CD8-positive, alpha-beta memory T cell (primary cell): ENCODE measurements at regions not wholly inside any gene's neighbourhood (a gene's known extent, or its start where the extent isn't known, plus 50 kb on each side); places are given as distances from the start of the nearest gene placed in this dataset.
A peak's percentile ranks its signal among the peaks of the same experiment; 100 is the strongest.

ENCODE experiments used
- CTCF ChIA-PET: fragments of 350-600 bp; sonication (Branson Sonifier 250); formaldehyde crosslinking; loops from one replicate; lab custom pipeline; 2021; ENCODE audit warnings: antibody characterized with exemption; lab: Charles Lee
- POLR2A ChIA-PET: fragments of 350-600 bp; sonication (Branson Sonifier 250); formaldehyde crosslinking; loops from one replicate; lab custom pipeline; 2021; ENCODE audit warnings: antibody characterized with exemption; lab: Charles Lee
- DNase-seq, 5 donors: peaks; one replicate each; pipeline versions ENCODE4 v3.0.0 to v3.0.0-alpha.2; 2020 to 2022; ENCODE audit warnings: mixed read lengths in 1 of 5
- H3K27ac ChIP-seq: one replicate; pipeline ENCODE4 v1.7.0; 2013; ENCODE audit warnings: low read depth, mild to moderate bottlenecking, low read length, moderate library complexity
- H3K27me3 ChIP-seq: 2 replicates; pipeline ENCODE4 v1.7.0; 2013; ENCODE audit warnings: low read length, mild to moderate bottlenecking; ENCODE audit not compliant: insufficient read depth, poor library complexity, severe bottlenecking
- H3K36me3 ChIP-seq: 2 replicates; pipeline ENCODE4 v1.7.0; 2013; ENCODE audit warnings: mild to moderate bottlenecking, low read length, moderate library complexity; ENCODE audit not compliant: insufficient read depth
- H3K4me1 ChIP-seq: 2 replicates; pipeline ENCODE4 v1.7.0; 2013; ENCODE audit warnings: mild to moderate bottlenecking, low read length, moderate library complexity; ENCODE audit not compliant: insufficient read depth
- H3K4me3 ChIP-seq: 2 replicates; pipeline ENCODE4 v1.7.0; 2013; ENCODE audit warnings: mild to moderate bottlenecking, low read length
- H3K9me3 ChIP-seq: 2 replicates; pipeline ENCODE4 v1.7.0; 2013; ENCODE audit warnings: mild to moderate bottlenecking, low read length
- H3K27ac Mint-ChIP-seq, 8 donors: one replicate each; pipeline ENCODE4 v1.8.0; 2020 to 2021; ENCODE audit warnings: mixed read lengths in 8 of 8, mild to moderate bottlenecking in 6 of 8, inconsistent platforms in 3 of 8, moderate library complexity in 3 of 8
- H3K27me3 Mint-ChIP-seq, 2 donors: one replicate each; pipeline ENCODE4 v1.8.0; 2020 to 2021; ENCODE audit warnings: mixed read lengths in 2 of 2, mild to moderate bottlenecking in 1 of 2, moderate library complexity in 1 of 2
- H3K36me3 Mint-ChIP-seq, 3 donors: one replicate each; pipeline ENCODE4 v1.8.0; 2020 to 2021; ENCODE audit warnings: mixed read lengths in 3 of 3, inconsistent platforms in 1 of 3, mild to moderate bottlenecking in 1 of 3
- H3K4me1 Mint-ChIP-seq, 3 donors: one replicate each; pipeline ENCODE4 v1.8.0; 2020 to 2021; ENCODE audit warnings: mixed read lengths in 3 of 3, inconsistent platforms in 1 of 3, mild to moderate bottlenecking in 1 of 3
- H3K4me3 Mint-ChIP-seq, 7 donors: one replicate each; pipeline ENCODE4 v1.8.0; 2020 to 2021; ENCODE audit warnings: mixed read lengths in 7 of 7, mild to moderate bottlenecking in 6 of 7, moderate library complexity in 4 of 7, inconsistent platforms in 2 of 7
- H3K9me3 Mint-ChIP-seq, 5 donors: one replicate each; pipeline ENCODE4 v1.8.0; 2020 to 2022; ENCODE audit warnings: mixed read lengths in 5 of 5, mild to moderate bottlenecking in 3 of 5, moderate library complexity in 2 of 5, inconsistent platforms in 1 of 5

GRCh38 chr9:126097679-126098078 lies 228.9 kb upstream of the MVB12B start:
- Histone ChIP-seq H3K36me3 (no peaks in the 10 kb centered on the region), H3K4me3 (no peak overlapping the region), H3K9me3 (no peaks in the 10 kb centered on the region), H3K27ac (no peak overlapping the region), H3K27me3 (no peaks in the 10 kb centered on the region), H3K4me1 (no peaks in the 10 kb centered on the region)
- no peaks in the 10 kb centered on the region for H3K36me3 Mint-ChIP-seq
- peaks cover 0 to 21% of the 10 kb centered on the region in 2 donors for H3K27me3 Mint-ChIP-seq
- ChIA-PET POLR2A (no interaction called here), CTCF (no interaction called here)
- no peak overlapping the region for H3K4me3 Mint-ChIP-seq
- no peak for DNase-seq
- no peaks in the 10 kb centered on the region for H3K9me3 Mint-ChIP-seq
- no peaks in the 10 kb centered on the region for H3K4me1 Mint-ChIP-seq
- H3K27ac Mint-ChIP-seq, result no peak overlapping the region

- Histone ChIP-seq H3K4me1 (no peaks in the 10 kb centered on the region), H3K27ac (no peak overlapping the region), H3K36me3 (no peaks in the 10 kb centered on the region), H3K4me3 (no peak overlapping the region), H3K27me3 (no peaks in the 10 kb centered on the region), H3K9me3 (no peaks in the 10 kb centered on the region)
- CTCF ChIA-PET, result no interaction called here
- no peaks in the 10 kb centered on the region for H3K4me1 Mint-ChIP-seq
- no peaks in the 10 kb centered on the region for H3K36me3 Mint-ChIP-seq
- no peak overlapping the region for H3K4me3 Mint-ChIP-seq
- POLR2A ChIA-PET, result no interaction called here
- H3K27ac Mint-ChIP-seq, result peak overlapping the region in 1 of 8 donors; percentile 27
- no peak for DNase-seq
- H3K9me3 Mint-ChIP-seq, result peaks cover 0 to 2% (median 0%) of the 10 kb centered on the region in 5 donors
- H3K27me3 Mint-ChIP-seq, result peaks cover 12 to 40% of the 10 kb centered on the region in 2 donors
These were observed 220.2 kb upstream of the MVB12B start for GRCh38 chr9:126106404-126106803.

- Mint-ChIP-seq H3K36me3 (no peaks in the 10 kb centered on the region), H3K27ac (no peak overlapping the region), H3K4me1 (no peaks in the 10 kb centered on the region), H3K9me3 (peaks cover 0 to 2% (median 0%) of the 10 kb centered on the region in 5 donors), H3K27me3 (peaks cover 16 to 38% of the 10 kb centered on the region in 2 donors), H3K4me3 (no peak overlapping the region)
- no peak for DNase-seq
- Histone ChIP-seq H3K4me3 (no peak overlapping the region), H3K9me3 (no peaks in the 10 kb centered on the region), H3K4me1 (no peaks in the 10 kb centered on the region), H3K27ac (no peak overlapping the region), H3K36me3 (no peaks in the 10 kb centered on the region), H3K27me3 (no peaks in the 10 kb centered on the region)
- CTCF ChIA-PET, result no interaction called here
- POLR2A ChIA-PET, result no interaction called here
These were observed 218.9 kb upstream of the MVB12B start for GRCh38 chr9:126107693-126108092.

- H3K27ac Mint-ChIP-seq, result no peak overlapping the region
- H3K4me1 Mint-ChIP-seq, result no peaks in the 10 kb centered on the region
- H3K27me3 ChIP-seq, result no peaks in the 10 kb centered on the region
- CTCF ChIA-PET, result no interaction called here
- H3K4me3 Mint-ChIP-seq, result no peak overlapping the region
- POLR2A ChIA-PET, result no interaction called here
- no peak overlapping the region for H3K27ac ChIP-seq
- no peaks in the 10 kb centered on the region for H3K4me1 ChIP-seq
- H3K9me3 ChIP-seq, result no peaks in the 10 kb centered on the region
- DNase-seq, result peak in 1 of 5 donors; percentile 17
- H3K9me3 Mint-ChIP-seq, result peaks cover 0 to 2% (median 0%) of the 10 kb centered on the region in 5 donors
- no peaks in the 10 kb centered on the region for H3K36me3 ChIP-seq
- H3K36me3 Mint-ChIP-seq, result no peaks in the 10 kb centered on the region
- peaks cover 16 to 38% of the 10 kb centered on the region in 2 donors for H3K27me3 Mint-ChIP-seq
- H3K4me3 ChIP-seq, result no peak overlapping the region
These were observed 218.4 kb upstream of the MVB12B start for GRCh38 chr9:126108240-126108639.

GRCh38 chr9:126109575-126109974 lies 217.1 kb upstream of the MVB12B start:
- Mint-ChIP-seq H3K4me1 (no peaks in the 10 kb centered on the region), H3K27me3 (peaks cover 18 to 44% of the 10 kb centered on the region in 2 donors), H3K36me3 (no peaks in the 10 kb centered on the region), H3K9me3 (peaks cover 0 to 2% (median 0%) of the 10 kb centered on the region in 5 donors), H3K4me3 (no peak overlapping the region), H3K27ac (no peak overlapping the region)
- Histone ChIP-seq H3K4me1 (no peaks in the 10 kb centered on the region), H3K27ac (no peak overlapping the region), H3K4me3 (no peak overlapping the region), H3K9me3 (no peaks in the 10 kb centered on the region), H3K36me3 (no peaks in the 10 kb centered on the region), H3K27me3 (no peaks in the 10 kb centered on the region)
- ChIA-PET POLR2A (no interaction called here), CTCF (no interaction called here)
- DNase-seq, result peak in 1 of 5 donors; percentile 14

GRCh38 chr9:126111556-126111955 lies 215.1 kb upstream of the MVB12B start:
- H3K36me3 Mint-ChIP-seq, result no peaks in the 10 kb centered on the region
- ChIA-PET CTCF (no interaction called here), POLR2A (no interaction called here)
- no peak overlapping the region for H3K4me3 Mint-ChIP-seq
- no peak overlapping the region for H3K4me3 ChIP-seq
- H3K27ac Mint-ChIP-seq, result no peak overlapping the region
- no peaks in the 10 kb centered on the region for H3K27me3 ChIP-seq
- H3K27me3 Mint-ChIP-seq, result peaks cover 25 to 43% of the 10 kb centered on the region in 2 donors
- no peaks in the 10 kb centered on the region for H3K9me3 ChIP-seq
- H3K27ac ChIP-seq, result no peak overlapping the region
- H3K36me3 ChIP-seq, result no peaks in the 10 kb centered on the region
- peak in 1 of 5 donors; percentile 12 for DNase-seq
- no peaks in the 10 kb centered on the region for H3K4me1 ChIP-seq
- H3K9me3 Mint-ChIP-seq, result peaks cover 0 to 2% (median 0%) of the 10 kb centered on the region in 5 donors
- no peaks in the 10 kb centered on the region for H3K4me1 Mint-ChIP-seq

- Mint-ChIP-seq H3K9me3 (peaks cover 0 to 2% (median 0%) of the 10 kb centered on the region in 5 donors), H3K36me3 (no peaks in the 10 kb centered on the region), H3K4me1 (no peaks in the 10 kb centered on the region), H3K27ac (no peak overlapping the region), H3K4me3 (no peak overlapping the region), H3K27me3 (peaks cover 26 to 45% of the 10 kb centered on the region in 2 donors)
- Histone ChIP-seq H3K4me3 (no peak overlapping the region), H3K27me3 (no peaks in the 10 kb centered on the region), H3K4me1 (no peaks in the 10 kb centered on the region), H3K9me3 (no peaks in the 10 kb centered on the region), H3K27ac (no peak overlapping the region), H3K36me3 (no peaks in the 10 kb centered on the region)
- CTCF ChIA-PET, result no interaction called here
- POLR2A ChIA-PET, result no interaction called here
- peak in 1 of 5 donors; percentile 21 for DNase-seq
These were observed 214.4 kb upstream of the MVB12B start for GRCh38 chr9:126112135-126112720.

- Histone ChIP-seq H3K27me3 (no peaks in the 10 kb centered on the region), H3K36me3 (no peaks in the 10 kb centered on the region), H3K27ac (no peak overlapping the region), H3K4me3 (no peak overlapping the region), H3K9me3 (no peaks in the 10 kb centered on the region), H3K4me1 (no peaks in the 10 kb centered on the region)
- H3K27me3 Mint-ChIP-seq, result peaks cover 24 to 50% of the 10 kb centered on the region in 2 donors
- no peak overlapping the region for H3K27ac Mint-ChIP-seq
- ChIA-PET CTCF (interaction anchor here (2.2 kb wide), 1 partner anchor 9 kb away, joined by 6 read pairs; no protein-coding TSS in a partner anchor), POLR2A (no interaction called here)
- DNase-seq, result no peak
- H3K36me3 Mint-ChIP-seq, result no peaks in the 10 kb centered on the region
- no peak overlapping the region for H3K4me3 Mint-ChIP-seq
- H3K4me1 Mint-ChIP-seq, result no peaks in the 10 kb centered on the region
- H3K9me3 Mint-ChIP-seq, result peaks cover 0 to 2% (median 0%) of the 10 kb centered on the region in 5 donors
These were observed 213.5 kb upstream of the MVB12B start for GRCh38 chr9:126113176-126113575.
